Stimulated activated CD4-positive, alpha-beta T cell treated with anti-CD3 and anti-CD28 coated beads, TNF-alpha, amount 100 ng/mL, for 48 hours (primary cell): ENCODE measurements at regions not wholly inside any gene's neighbourhood (a gene's known extent, or its start where the extent isn't known, plus 50 kb on each side); places are given as distances from the start of the nearest gene placed in this dataset.
"Not testable (repeated sequence)": the region's sequence is repeated elsewhere in the genome, so short reads cannot be mapped to it uniquely, and the experiment has no call there.

Experiments
- DNase-seq, 3 donors: peaks; one replicate each; pipeline ENCODE4 v3.0.0-alpha.2; 2020; ENCODE audit warnings: low read depth in 3 of 3

GRCh38 chrX:101823236-101823635 is 108.6 kb downstream of the ZMAT1 start:
- DNase-seq: no peak

DNA sequence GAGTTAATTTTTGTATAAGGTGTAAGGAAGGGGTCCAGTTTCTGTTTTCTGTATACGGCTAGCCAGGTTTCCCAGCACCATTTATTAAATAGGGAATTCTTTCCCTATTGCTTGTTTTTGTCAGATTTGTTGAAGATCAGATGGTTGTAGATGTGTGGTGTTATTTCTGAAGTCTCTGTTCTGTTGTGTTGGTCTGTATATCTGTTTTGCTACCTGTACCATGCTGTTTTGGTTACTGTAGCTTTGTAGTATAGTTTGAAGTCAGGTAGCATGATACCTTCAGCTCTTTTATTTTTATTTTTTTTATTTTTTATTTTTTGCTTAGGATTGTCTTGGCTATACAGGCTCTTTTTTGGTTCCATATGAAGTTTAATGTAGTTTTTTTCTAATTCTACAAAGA is 114.1 kb downstream of the ZMAT1 start:
- not testable (repeated sequence) for DNase-seq

- no peak for DNase-seq
Observed at GRCh38 chrX:101813200-101813599, 118.6 kb downstream of the ZMAT1 start.

- DNase-seq: no peak
Observed at GRCh38 chrX:101803451-101803850, 128.4 kb downstream of the ZMAT1 start.

DNA sequence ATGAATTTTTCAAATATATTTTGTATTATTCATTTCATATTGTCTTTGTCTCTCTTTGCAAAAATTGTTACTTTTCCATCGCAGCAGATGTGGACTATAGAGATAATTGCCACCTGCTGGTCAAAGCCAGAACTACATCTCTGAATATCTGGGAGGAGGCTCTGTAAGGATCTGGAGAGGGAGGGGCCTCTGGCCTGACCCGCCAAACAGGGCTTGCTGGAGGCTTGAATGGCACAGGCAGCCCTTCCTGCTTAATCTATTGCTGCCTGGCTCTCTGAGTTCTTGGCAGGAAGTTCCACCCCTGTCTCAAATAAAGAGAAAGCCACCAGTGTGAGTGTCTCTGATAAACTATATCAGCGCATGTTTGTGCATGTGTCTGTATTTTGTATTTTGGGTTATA is 132.4 kb downstream of the ZMAT1 start:
- DNase-seq: peak; percentile 58 to 76 (median 75)

- no peak for DNase-seq
Observed at GRCh38 chrX:101787934-101788333, 128.3 kb upstream of the ARMCX2 start.

DNA sequence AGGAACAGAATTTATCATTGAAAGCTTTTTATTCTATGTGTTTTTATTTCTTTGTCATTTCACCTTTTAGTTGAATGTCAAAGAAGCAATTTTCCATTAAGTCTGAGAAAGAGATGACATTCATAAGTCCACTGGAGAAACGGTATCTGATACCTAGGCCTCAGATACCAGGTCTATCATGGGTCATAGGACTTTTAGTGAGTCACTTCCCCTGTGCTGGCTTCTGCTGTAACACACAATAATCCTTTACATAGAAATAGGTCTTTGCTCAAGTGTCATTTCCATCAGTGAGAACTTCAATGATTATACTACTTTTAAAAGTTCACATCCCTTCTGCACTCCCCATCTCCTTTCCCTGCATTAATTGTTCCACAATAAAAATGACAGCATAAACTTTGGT is 125.5 kb upstream of the ARMCX2 start:
- DNase-seq: no peak

- not testable (repeated sequence) for DNase-seq
Observed at GRCh38 chrX:101780421-101780820, 120.8 kb upstream of the ARMCX2 start.

- no peak for DNase-seq
Observed at GRCh38 chrX:101774340-101774739, 114.7 kb upstream of the ARMCX2 start.

GRCh38 chrX:101764538-101764937 is 104.9 kb upstream of the ARMCX2 start:
- no peak for DNase-seq

GRCh38 chrX:101759000-101759399 is 99.3 kb upstream of the ARMCX2 start:
- peak in 1 of 3 donors; percentile 2 for DNase-seq

DNA sequence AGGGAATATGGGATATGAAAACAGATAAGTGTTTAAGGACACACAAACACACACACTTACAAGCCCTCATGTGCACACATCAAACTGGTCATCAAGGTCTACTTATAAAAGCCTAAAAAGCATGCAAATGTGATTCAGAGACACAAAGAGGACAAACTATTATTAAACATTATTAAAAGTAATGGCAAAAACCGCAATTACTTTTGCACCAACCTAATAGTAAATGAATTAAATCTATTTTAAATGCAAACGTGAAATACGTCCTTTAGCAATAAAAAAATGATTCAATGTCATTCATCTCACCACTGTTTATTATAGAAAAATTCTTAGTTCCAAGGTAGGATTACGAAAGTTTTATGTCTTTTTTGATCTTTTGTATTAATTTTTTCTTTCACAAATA is 91.1 kb upstream of the ARMCX2 start:
- DNase-seq: no peak

- DNase-seq: no peak
Observed at GRCh38 chrX:101749436-101749835, 89.8 kb upstream of the ARMCX2 start.

DNA sequence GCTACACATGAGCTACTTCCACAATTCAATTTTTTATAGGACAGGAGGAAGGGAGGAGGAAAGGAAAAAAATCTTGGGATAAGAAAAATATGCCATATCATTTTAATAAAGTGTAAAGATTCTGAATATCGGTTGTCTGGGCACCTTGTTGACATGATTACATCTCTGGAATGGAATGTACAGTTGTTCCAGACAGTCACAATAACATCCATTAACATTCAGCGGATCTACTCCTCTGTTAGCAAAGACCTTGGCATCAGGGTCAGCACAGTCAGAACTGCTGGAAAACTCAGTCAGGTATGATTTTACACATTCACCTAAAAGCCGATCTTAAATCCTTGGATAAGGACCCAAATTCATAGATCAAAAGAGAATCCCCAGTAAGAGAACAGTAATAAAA is 85.4 kb upstream of the ARMCX2 start:
- no peak for DNase-seq

- no peak for DNase-seq
Observed at GRCh38 chrX:101744085-101744484, 84.4 kb upstream of the ARMCX2 start.

DNA sequence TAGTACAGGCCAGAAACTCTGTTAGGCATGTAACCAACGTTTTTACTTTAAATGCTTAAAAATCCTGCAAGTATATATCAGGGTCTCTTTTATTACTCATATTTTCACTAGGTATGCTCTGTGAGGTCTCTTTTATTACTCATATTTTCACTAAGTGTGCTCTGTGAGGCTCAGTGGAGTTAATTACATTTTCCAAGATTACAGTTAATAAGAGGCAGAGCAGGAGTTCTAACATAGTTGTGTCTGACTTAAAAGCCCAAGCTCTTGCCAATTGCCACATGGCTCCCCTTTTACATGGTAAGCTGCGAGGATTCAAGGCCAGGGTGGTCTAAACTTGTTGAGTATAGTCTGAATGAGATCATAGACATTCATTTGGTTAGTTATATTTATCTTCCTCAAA is 81.0 kb upstream of the ARMCX2 start:
- no peak for DNase-seq

- not testable (repeated sequence) for DNase-seq
Observed at GRCh38 chrX:101738867-101739266, 79.2 kb upstream of the ARMCX2 start.

GRCh38 chrX:101738411-101738810 is 78.8 kb upstream of the ARMCX2 start:
- DNase-seq: not testable (repeated sequence)

DNA sequence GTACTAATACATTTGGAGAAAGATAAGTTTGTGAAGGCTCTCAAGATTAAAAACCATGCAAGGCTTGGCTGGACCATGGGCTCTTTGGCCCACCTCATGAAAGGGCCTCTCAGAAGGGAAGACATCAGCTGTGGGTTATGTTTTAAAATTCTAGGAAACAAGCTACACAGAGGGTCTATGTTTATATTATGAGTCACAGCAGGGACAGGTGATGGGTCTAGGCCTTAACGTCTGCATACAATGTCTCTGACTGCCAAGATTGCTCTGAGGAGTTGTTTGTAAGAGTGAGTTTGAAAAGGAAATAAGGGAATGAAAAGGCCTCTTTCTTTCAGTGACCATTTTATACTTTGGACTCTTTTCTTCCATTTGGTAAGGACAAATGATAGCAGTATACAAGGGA is 77.0 kb upstream of the ARMCX2 start:
- no peak for DNase-seq

DNA sequence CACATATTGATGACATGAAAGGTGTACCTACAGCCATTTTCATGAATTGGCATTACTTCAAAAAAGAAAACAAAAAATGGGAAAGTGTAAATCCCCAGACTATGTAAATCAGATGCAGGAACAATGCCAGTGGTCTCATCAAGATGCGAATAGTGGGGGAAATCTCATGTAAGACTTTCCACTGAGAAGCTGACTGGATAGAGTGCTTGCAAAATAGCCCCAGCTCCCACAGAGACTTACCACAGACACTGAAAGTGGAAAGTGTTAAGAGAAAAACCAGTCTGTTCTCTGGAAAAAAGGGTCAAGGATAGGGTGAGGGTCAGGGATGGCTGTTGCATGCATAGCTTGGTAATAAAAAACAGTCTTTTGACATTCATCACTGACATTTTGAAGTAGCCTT is 73.2 kb upstream of the ARMCX2 start:
- DNase-seq: no peak

DNA sequence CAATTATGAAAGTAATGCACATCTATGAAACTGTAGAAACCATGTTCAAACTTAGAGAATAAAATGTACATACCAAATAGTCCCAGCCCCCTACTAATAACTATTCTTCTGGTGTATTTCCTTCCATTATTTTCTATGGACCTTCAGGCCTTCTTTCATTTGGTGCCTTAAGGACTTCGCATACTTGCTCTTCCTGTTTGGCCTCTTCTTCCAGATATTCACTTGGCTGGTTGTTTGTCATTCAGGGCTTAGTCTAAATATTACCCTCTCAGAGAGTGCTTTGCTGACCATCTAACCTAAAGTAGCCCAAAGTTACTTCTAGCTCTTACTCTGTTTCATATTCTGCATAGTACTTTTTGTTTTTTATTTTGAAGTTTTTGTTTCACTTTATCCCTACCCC is 70.3 kb upstream of the ARMCX2 start:
- no peak for DNase-seq
